ENCODE measurements at regions not wholly inside any gene's neighbourhood (a gene's known extent, or its start where the extent isn't known, plus 50 kb on each side); places are given as distances from the start of the nearest gene placed in this dataset.

GRCh38 chr2:217192366-217192765 lies 332.5 kb upstream of the TNP1 start:
- no peaks in the 10 kb centered on the region for H3K79me2 ChIP-seq (ENCODE audit: control insufficient read depth, insufficient read depth, low read length)
- dilution Hi-C loops (cut with MboI; ENCODE audit: extremely low pct_ligation_motif_present, low sequenced_read_pairs): no loop called here
- no peaks in the 10 kb centered on the region for H4K20me1 ChIP-seq (ENCODE audit: control insufficient read depth, extremely low read depth, insufficient read depth, low read length)
- DNase-seq (ENCODE audit: low read depth, low spot score): no peak
- TF ChIP-seq, protein P1, sequence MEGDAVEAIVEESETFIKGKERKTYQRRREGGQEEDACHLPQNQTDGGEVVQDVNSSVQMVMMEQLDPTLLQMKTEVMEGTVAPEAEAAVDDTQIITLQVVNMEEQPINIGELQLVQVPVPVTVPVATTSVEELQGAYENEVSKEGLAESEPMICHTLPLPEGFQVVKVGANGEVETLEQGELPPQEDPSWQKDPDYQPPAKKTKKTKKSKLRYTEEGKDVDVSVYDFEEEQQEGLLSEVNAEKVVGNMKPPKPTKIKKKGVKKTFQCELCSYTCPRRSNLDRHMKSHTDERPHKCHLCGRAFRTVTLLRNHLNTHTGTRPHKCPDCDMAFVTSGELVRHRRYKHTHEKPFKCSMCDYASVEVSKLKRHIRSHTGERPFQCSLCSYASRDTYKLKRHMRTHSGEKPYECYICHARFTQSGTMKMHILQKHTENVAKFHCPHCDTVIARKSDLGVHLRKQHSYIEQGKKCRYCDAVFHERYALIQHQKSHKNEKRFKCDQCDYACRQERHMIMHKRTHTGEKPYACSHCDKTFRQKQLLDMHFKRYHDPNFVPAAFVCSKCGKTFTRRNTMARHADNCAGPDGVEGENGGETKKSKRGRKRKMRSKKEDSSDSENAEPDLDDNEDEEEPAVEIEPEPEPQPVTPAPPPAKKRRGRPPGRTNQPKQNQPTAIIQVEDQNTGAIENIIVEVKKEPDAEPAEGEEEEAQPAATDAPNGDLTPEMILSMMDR (optimal IDR thresholded peaks at IDR 0.05 in 1 of 3, IDR thresholded peaks at IDR 0.05 in 1 of 3, conservative IDR thresholded peaks at IDR 0.05 in 1 of 3; ENCODE audit: extremely low read depth in 1 of 3, insufficient read depth in 2 of 3, low read length in 3 of 3): no peak
- no peak for TF ChIP-seq EZH2 (IDR thresholded peaks at IDR 0.05; ENCODE audit: low read length)
- H3K9me3 ChIP-seq (ENCODE audit: control insufficient read depth, low read depth, low read length): no peaks in the 10 kb centered on the region
- no peaks in the 10 kb centered on the region for H3K27me3 ChIP-seq (ENCODE audit: control insufficient read depth, extremely low read depth, insufficient read depth, low read length)
- H3K4me3 ChIP-seq (ENCODE audit: control insufficient read depth in 2 of 3, extremely low read depth in 1 of 3, insufficient read depth in 2 of 3, low read depth in 1 of 3, low read length in 3 of 3): no peak overlapping the region
- no peak overlapping the region for H3K9ac ChIP-seq (ENCODE audit: control insufficient read depth, extremely low read depth, insufficient read depth, low read length)
- no peaks in the 10 kb centered on the region for H3K9me1 ChIP-seq (ENCODE audit: control insufficient read depth, extremely low read depth, insufficient read depth, low read length)
- no peak for FAIRE-seq
- H3K27ac ChIP-seq (ENCODE audit: control insufficient read depth, insufficient read depth, low read length): no peak overlapping the region
- H3K4me2 ChIP-seq (ENCODE audit: control insufficient read depth, extremely low read depth, insufficient read depth, low read depth, low read length): no peak overlapping the region
- H3K4me1 ChIP-seq (ENCODE audit: control insufficient read depth, extremely low read depth, insufficient read depth, low read length): peaks cover 11% of the 10 kb centered on the region
- H3K36me3 ChIP-seq (ENCODE audit: control insufficient read depth in 2 of 2, extremely low read depth in 1 of 2, insufficient read depth in 2 of 2, low read length in 2 of 2): no peaks in the 10 kb centered on the region
- H2AFZ ChIP-seq (ENCODE audit: control insufficient read depth, low read length): no peak overlapping the region

DNA sequence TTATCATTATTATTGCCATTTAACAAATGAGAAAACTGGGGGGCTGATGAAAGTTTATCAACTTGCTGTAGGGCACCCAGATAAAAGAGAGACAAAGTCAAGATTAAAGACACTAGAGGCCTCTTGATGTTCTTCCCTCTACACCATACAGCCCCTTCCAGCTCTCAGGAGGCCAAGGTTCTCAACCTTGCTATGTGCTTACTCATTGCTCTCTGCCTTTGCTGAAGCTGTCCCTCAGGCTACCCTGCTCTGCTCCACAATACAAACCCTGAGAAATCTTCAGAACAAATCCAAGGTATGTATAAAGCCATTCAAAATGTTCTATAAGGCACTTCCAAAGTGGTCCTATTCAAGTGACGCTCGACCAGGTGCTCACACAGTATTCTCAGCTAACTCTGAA lies 329.9 kb upstream of the TNP1 start:
- Histone ChIP-seq H3K36me3 (ENCODE audit: control insufficient read depth in 2 of 2, extremely low read depth in 1 of 2, insufficient read depth in 2 of 2, low read length in 2 of 2) (no peaks in the 10 kb centered on the region), H3K9me1 (ENCODE audit: control insufficient read depth, extremely low read depth, insufficient read depth, low read length) (no peaks in the 10 kb centered on the region), H3K9me3 (ENCODE audit: control insufficient read depth, low read depth, low read length) (no peaks in the 10 kb centered on the region), H4K20me1 (ENCODE audit: control insufficient read depth, extremely low read depth, insufficient read depth, low read length) (no peaks in the 10 kb centered on the region), H3K9ac (ENCODE audit: control insufficient read depth, extremely low read depth, insufficient read depth, low read length) (no peak overlapping the region), H3K4me2 (ENCODE audit: control insufficient read depth, extremely low read depth, insufficient read depth, low read depth, low read length) (no peak overlapping the region), H3K4me1 (ENCODE audit: control insufficient read depth, extremely low read depth, insufficient read depth, low read length) (peaks cover 11% of the 10 kb centered on the region), H3K27me3 (ENCODE audit: control insufficient read depth, extremely low read depth, insufficient read depth, low read length) (no peaks in the 10 kb centered on the region), H3K27ac (ENCODE audit: control insufficient read depth, insufficient read depth, low read length) (no peak overlapping the region), H2AFZ (ENCODE audit: control insufficient read depth, low read length) (no peak overlapping the region), H3K79me2 (ENCODE audit: control insufficient read depth, insufficient read depth, low read length) (no peaks in the 10 kb centered on the region), H3K4me3 (ENCODE audit: control insufficient read depth in 2 of 3, extremely low read depth in 1 of 3, insufficient read depth in 2 of 3, low read depth in 1 of 3, low read length in 3 of 3) (no peak overlapping the region)
- dilution Hi-C loops (cut with MboI; ENCODE audit: extremely low pct_ligation_motif_present, low sequenced_read_pairs): no loop called here
- no peak for FAIRE-seq
- no peak for TF ChIP-seq EZH2 (IDR thresholded peaks at IDR 0.05; ENCODE audit: low read length)
- no peak for DNase-seq (ENCODE audit: low read depth, low spot score)

DNA sequence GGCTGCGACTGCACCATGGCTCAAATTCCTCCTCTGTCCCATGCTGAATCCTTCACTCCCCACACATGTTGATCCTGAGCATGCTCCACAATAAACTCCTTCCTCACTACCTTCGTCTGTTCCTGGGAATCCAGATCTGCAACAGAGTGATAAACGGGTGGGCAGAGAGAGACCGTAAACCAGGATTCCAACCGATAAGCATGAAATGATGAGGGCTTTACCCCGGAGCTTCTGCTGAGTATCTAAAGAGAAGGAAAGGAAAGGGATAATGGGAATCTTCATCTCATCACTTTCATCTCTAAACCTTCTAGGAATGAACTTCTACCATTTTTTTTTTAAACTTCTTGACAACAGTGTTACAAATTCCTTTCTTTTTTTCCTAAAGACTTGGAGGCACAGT lies 329.3 kb upstream of the TNP1 start:
- Histone ChIP-seq H3K9me1 (ENCODE audit: control insufficient read depth, extremely low read depth, insufficient read depth, low read length) (no peaks in the 10 kb centered on the region), H2AFZ (ENCODE audit: control insufficient read depth, low read length) (no peak overlapping the region), H3K4me2 (ENCODE audit: control insufficient read depth, extremely low read depth, insufficient read depth, low read depth, low read length) (no peak overlapping the region), H3K9me3 (ENCODE audit: control insufficient read depth, low read depth, low read length) (no peaks in the 10 kb centered on the region), H3K79me2 (ENCODE audit: control insufficient read depth, insufficient read depth, low read length) (no peaks in the 10 kb centered on the region), H3K27ac (ENCODE audit: control insufficient read depth, insufficient read depth, low read length) (no peak overlapping the region), H3K4me3 (ENCODE audit: control insufficient read depth in 2 of 3, extremely low read depth in 1 of 3, insufficient read depth in 2 of 3, low read depth in 1 of 3, low read length in 3 of 3) (no peak overlapping the region), H3K36me3 (ENCODE audit: control insufficient read depth in 2 of 2, extremely low read depth in 1 of 2, insufficient read depth in 2 of 2, low read length in 2 of 2) (no peaks in the 10 kb centered on the region), H3K27me3 (ENCODE audit: control insufficient read depth, extremely low read depth, insufficient read depth, low read length) (no peaks in the 10 kb centered on the region), H4K20me1 (ENCODE audit: control insufficient read depth, extremely low read depth, insufficient read depth, low read length) (no peaks in the 10 kb centered on the region), H3K9ac (ENCODE audit: control insufficient read depth, extremely low read depth, insufficient read depth, low read length) (no peak overlapping the region), H3K4me1 (ENCODE audit: control insufficient read depth, extremely low read depth, insufficient read depth, low read length) (peaks cover 11% of the 10 kb centered on the region)
- dilution Hi-C loops (cut with MboI; ENCODE audit: extremely low pct_ligation_motif_present, low sequenced_read_pairs): no loop called here
- FAIRE-seq (no peak), DNase-seq (ENCODE audit: low read depth, low spot score) (no peak)
- TF ChIP-seq EZH2 (IDR thresholded peaks at IDR 0.05; ENCODE audit: low read length): no peak
- TF ChIP-seq, protein P1 (optimal IDR thresholded peaks at IDR 0.05 in 1 of 3, IDR thresholded peaks at IDR 0.05 in 1 of 3, conservative IDR thresholded peaks at IDR 0.05 in 1 of 3; ENCODE audit: extremely low read depth in 1 of 3, insufficient read depth in 2 of 3, low read length in 3 of 3): no peak

Data from keratinocyte (primary cell).